Lung (tissue), 11 donors: ENCODE measurements at regions not wholly inside any gene's neighbourhood (a gene's known extent, or its start where the extent isn't known, plus 50 kb on each side); places are given as distances from the start of the nearest gene placed in this dataset.

Experiments
- ATAC-seq: fragments of 200-7000 bp; cut with Tn5 transposase; one replicate; pipeline ENCODE4 v1.9.1; 2020; ENCODE audit warnings: moderate number of reproducible peaks; ENCODE audit not compliant: insufficient read depth, low FRiP score
- DNase-seq, 3 donors: peaks; one replicate each; pipeline ENCODE4 v3.0.0-alpha.2; 2013 to 2017
- H3K27ac ChIP-seq, 2 donors: one replicate each; pipeline ENCODE4 v1.5.1; 2013; ENCODE audit warnings: mild to moderate bottlenecking in 2 of 2, moderate library complexity in 2 of 2, control low read depth in 1 of 2, inconsistent platforms in 1 of 2, low read depth in 1 of 2, low read length in 1 of 2
- H3K27me3 ChIP-seq, 3 donors: one replicate each; pipeline ENCODE4 v1.5.1; 2013; ENCODE audit warnings: low read length in 2 of 3; ENCODE audit not compliant: control insufficient read depth in 3 of 3, insufficient read depth in 3 of 3
- H3K36me3 ChIP-seq, 4 donors: one replicate each; pipeline ENCODE4 v1.5.1; 2013; ENCODE audit warnings: low read length in 4 of 4, mild to moderate bottlenecking in 1 of 4, moderate library complexity in 1 of 4; ENCODE audit not compliant: control insufficient read depth in 4 of 4, insufficient read depth in 4 of 4
- H3K4me1 ChIP-seq, 5 donors: one replicate each; pipeline ENCODE4 v1.5.1; 2013; ENCODE audit warnings: low read length in 5 of 5, mild to moderate bottlenecking in 2 of 5, moderate library complexity in 1 of 5; ENCODE audit not compliant: control insufficient read depth in 5 of 5, insufficient read depth in 5 of 5
- H3K4me3 ChIP-seq: one replicate; pipeline ENCODE4 v1.5.1; 2013; ENCODE audit warnings: mild to moderate bottlenecking, control low read depth, moderate library complexity
- H3K9ac ChIP-seq, 2 donors: one replicate each; pipeline ENCODE4 v1.5.1; 2013; ENCODE audit warnings: low read length in 2 of 2, control low read depth in 1 of 2; ENCODE audit not compliant: insufficient read depth in 1 of 2
- H3K9me3 ChIP-seq, 4 donors: one replicate each; pipeline ENCODE4 v1.5.1; 2013; ENCODE audit warnings: low read length in 3 of 4, mild to moderate bottlenecking in 1 of 4, moderate library complexity in 1 of 4; ENCODE audit not compliant: control insufficient read depth in 4 of 4, insufficient read depth in 3 of 4
- CTCF ChIP-seq: IDR thresholded peaks from 2 replicates; pipeline ENCODE4 v1.5.1; 2012; ENCODE audit warnings: mild to moderate bottlenecking; ENCODE audit errors: control extremely low read depth, extremely low read depth
- WGBS, 2 donors: extraction: QIAGEN DNeasy Blood & Tissue Kit; methylation state at CpG; one replicate each; pipeline ENCODE4 v1.1.7; 2013; 5-methylcytosine and 5-hydroxymethylcytosine counted together
- donor health status: control.
- donor health status: control.
- donor health status: Bipolar disorder and iron deficiency.
- donor health status: healthy.
- donor health status: DM: yes; HTN: yes; CAD: no.

- peaks cover 0 to 8% (median 0%) of the 10 kb centered on the region in 5 donors for H3K4me1 ChIP-seq
- no peaks in the 10 kb centered on the region for H3K36me3 ChIP-seq
- no peaks in the 10 kb centered on the region for H3K9me3 ChIP-seq
- H3K27ac ChIP-seq: no peak overlapping the region
- no peak for TF ChIP-seq CTCF
- H3K9ac ChIP-seq: no peak overlapping the region
- ATAC-seq: no peak
- no peak for DNase-seq
- no peaks in the 10 kb centered on the region for H3K27me3 ChIP-seq
- H3K4me3 ChIP-seq: no peak overlapping the region
Measured at GRCh38 chr2:56523816-56524215, 340.0 kb downstream of the CCDC85A start.

- Histone ChIP-seq H3K9ac (no peak overlapping the region), H3K9me3 (no peaks in the 10 kb centered on the region), H3K27me3 (no peaks in the 10 kb centered on the region), H3K36me3 (no peaks in the 10 kb centered on the region), H3K4me3 (no peak overlapping the region), H3K4me1 (no peaks in the 10 kb centered on the region), H3K27ac (no peak overlapping the region)
- no peak for TF ChIP-seq CTCF
- no peak for DNase-seq
- no peak for ATAC-seq
Measured at GRCh38 chr2:56531668-56532420, 348.1 kb downstream of the CCDC85A start.

GRCh38 chr2:56534321-56534720, 350.5 kb downstream of the CCDC85A start:
- H3K36me3 ChIP-seq: no peaks in the 10 kb centered on the region
- WGBS, 2 donors: 73 to 85% methylated on average over 2 of the region's 2 CpGs
- no peaks in the 10 kb centered on the region for H3K27me3 ChIP-seq
- no peak for ATAC-seq
- no peaks in the 10 kb centered on the region for H3K9me3 ChIP-seq
- no peak overlapping the region for H3K27ac ChIP-seq
- DNase-seq: peak in 1 of 3 donors; percentile 5
- no peak for TF ChIP-seq CTCF
- H3K4me3 ChIP-seq: no peak overlapping the region
- no peak overlapping the region for H3K9ac ChIP-seq
- no peaks in the 10 kb centered on the region for H3K4me1 ChIP-seq

GRCh38 chr2:56537756-56538155, 354.0 kb downstream of the CCDC85A start:
- no peak for ATAC-seq
- no peak overlapping the region for H3K9ac ChIP-seq
- no peak overlapping the region for H3K27ac ChIP-seq
- TF ChIP-seq CTCF: no peak
- no peak for DNase-seq
- H3K36me3 ChIP-seq: no peaks in the 10 kb centered on the region
- no peak overlapping the region for H3K4me3 ChIP-seq
- WGBS, 2 donors: 72 to 76% methylated on average over 3 of the region's 3 CpGs
- H3K9me3 ChIP-seq: no peaks in the 10 kb centered on the region
- H3K27me3 ChIP-seq: no peaks in the 10 kb centered on the region
- H3K4me1 ChIP-seq: no peaks in the 10 kb centered on the region
